Astrocyte of the cerebellum (primary cell): ENCODE measurements at regions not wholly inside any gene's neighbourhood (a gene's known extent, or its start where the extent isn't known, plus 50 kb on each side); places are given as distances from the start of the nearest gene placed in this dataset.

ENCODE experiments used
- DNase-seq: peaks from one replicate; pipeline ENCODE4 v3.0.0-alpha.2; 2011; ENCODE audit warnings: low read depth
- H3K4me3 ChIP-seq: 2 replicates; pipeline ENCODE4 v1.5.1; 2011; ENCODE audit warnings: mild to moderate bottlenecking, low read depth, low read length, moderate library complexity
- in situ Hi-C: cut with HindIII; loops from 2 replicates; pipeline ENCODE4 v1.10.0; 2017; ENCODE audit warnings: low sequenced_read_pairs
- TF ChIP-seq, protein P1 (sequence below): IDR thresholded peaks from 2 replicates; pipeline ENCODE4 v1.5.1; 2012; ENCODE audit warnings: low read length, low read depth, moderate library complexity, mild to moderate bottlenecking; ENCODE audit errors: missing control alignments

DNA sequence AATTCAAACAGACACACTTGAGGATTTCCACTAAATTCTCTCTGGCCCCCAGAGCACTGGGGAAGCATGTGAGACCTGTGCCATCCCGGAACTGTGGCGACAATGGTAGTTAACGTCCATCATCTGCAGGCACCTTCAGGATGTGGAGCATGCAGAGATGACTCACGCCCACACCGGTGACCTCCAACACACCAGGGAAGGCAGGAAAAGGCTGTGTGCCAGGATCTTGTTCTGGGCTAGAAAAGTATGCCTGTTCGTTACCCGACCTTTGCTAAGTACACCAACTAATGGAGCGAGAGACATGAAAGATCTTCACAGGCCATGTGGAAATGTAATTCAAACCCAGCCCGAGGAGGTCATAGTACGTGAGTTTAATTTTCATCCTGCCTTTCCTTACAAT is 208.8 kb downstream of the MELK start:
- H3K4me3 ChIP-seq: no peak overlapping the region
- DNase-seq: no peak
- in situ Hi-C loops: no loop called here
- TF ChIP-seq, protein P1, sequence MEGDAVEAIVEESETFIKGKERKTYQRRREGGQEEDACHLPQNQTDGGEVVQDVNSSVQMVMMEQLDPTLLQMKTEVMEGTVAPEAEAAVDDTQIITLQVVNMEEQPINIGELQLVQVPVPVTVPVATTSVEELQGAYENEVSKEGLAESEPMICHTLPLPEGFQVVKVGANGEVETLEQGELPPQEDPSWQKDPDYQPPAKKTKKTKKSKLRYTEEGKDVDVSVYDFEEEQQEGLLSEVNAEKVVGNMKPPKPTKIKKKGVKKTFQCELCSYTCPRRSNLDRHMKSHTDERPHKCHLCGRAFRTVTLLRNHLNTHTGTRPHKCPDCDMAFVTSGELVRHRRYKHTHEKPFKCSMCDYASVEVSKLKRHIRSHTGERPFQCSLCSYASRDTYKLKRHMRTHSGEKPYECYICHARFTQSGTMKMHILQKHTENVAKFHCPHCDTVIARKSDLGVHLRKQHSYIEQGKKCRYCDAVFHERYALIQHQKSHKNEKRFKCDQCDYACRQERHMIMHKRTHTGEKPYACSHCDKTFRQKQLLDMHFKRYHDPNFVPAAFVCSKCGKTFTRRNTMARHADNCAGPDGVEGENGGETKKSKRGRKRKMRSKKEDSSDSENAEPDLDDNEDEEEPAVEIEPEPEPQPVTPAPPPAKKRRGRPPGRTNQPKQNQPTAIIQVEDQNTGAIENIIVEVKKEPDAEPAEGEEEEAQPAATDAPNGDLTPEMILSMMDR: no peak
